MM.1S (cell line): ENCODE measurements at regions not wholly inside any gene's neighbourhood (a gene's known extent, or its start where the extent isn't known, plus 50 kb on each side); places are given as distances from the start of the nearest gene placed in this dataset.

Source experiments
- CTCF ChIP-seq: fragments of 300-600 bp; sonication (generic); IDR thresholded peaks from 2 replicates; pipeline ENCODE4 v1.5.1; 2016; ENCODE audit warnings: antibody characterized with exemption, low read length, mixed read lengths
- EZH2 ChIP-seq: fragments of 300-600 bp; sonication (generic); optimal IDR thresholded peaks from 2 replicates; pipeline ENCODE3; 2017; ENCODE audit warnings: low read depth, mild to moderate bottlenecking, antibody characterized with exemption, low read length, mixed read lengths
- EZH2phosphoT487 ChIP-seq: fragments of 300-600 bp; sonication (generic); IDR thresholded peaks from 2 replicates; pipeline ENCODE4 v1.6.1; 2018; ENCODE audit warnings: antibody characterized with exemption, low read length

GRCh38 chr10:85413570-85413969 is 953.0 kb downstream of the GRID1 start:
- TF ChIP-seq CTCF (no peak), EZH2 (no peak), EZH2phosphoT487 (no peak)
